ENCODE measurements at regions not wholly inside any gene's neighbourhood (a gene's known extent, or its start where the extent isn't known, plus 50 kb on each side); places are given as distances from the start of the nearest gene placed in this dataset.

GRCh38 chr7:94145602-94146001 is 141.4 kb upstream of the BET1 start:
- TF ChIP-seq CTCF (IDR thresholded peaks at IDR 0.05) (no peak), POLR2A (IDR thresholded peaks at IDR 0.05) (no peak)
